Neuronal stem cell (in vitro differentiated cells): ENCODE measurements at regions not wholly inside any gene's neighbourhood (a gene's known extent, or its start where the extent isn't known, plus 50 kb on each side); places are given as distances from the start of the nearest gene placed in this dataset.

ENCODE experiments used
- DNase-seq: peaks from one replicate; pipeline ENCODE4 v3.0.0-alpha.2; 2013; ENCODE audit warnings: low spot score
- H2AFZ ChIP-seq: one replicate; pipeline ENCODE4 v1.6.1; 2013; ENCODE audit warnings: mild to moderate bottlenecking, low read length, inconsistent platforms
- H2AK5ac ChIP-seq: 2 replicates; pipeline ENCODE4 v1.6.1; 2013; ENCODE audit warnings: low read depth, mild to moderate bottlenecking, inconsistent platforms, low read length, moderate library complexity, mixed read lengths
- H2BK120ac ChIP-seq: 2 replicates; pipeline ENCODE4 v1.6.1; 2013; ENCODE audit warnings: low read depth, mild to moderate bottlenecking, inconsistent platforms, low read length, moderate library complexity, mixed read lengths
- H2BK12ac ChIP-seq: one replicate; pipeline ENCODE4 v1.6.1; 2013; ENCODE audit warnings: low read length, inconsistent platforms
- H2BK15ac ChIP-seq: 2 replicates; pipeline ENCODE4 v1.6.1; 2013; ENCODE audit warnings: mild to moderate bottlenecking, low read length, inconsistent platforms, mixed read lengths
- H2BK5ac ChIP-seq: one replicate; pipeline ENCODE4 v1.6.1; 2013; ENCODE audit warnings: inconsistent platforms, mild to moderate bottlenecking, low read length, moderate library complexity
- H3K14ac ChIP-seq: one replicate; pipeline ENCODE4 v1.6.1; 2013; ENCODE audit warnings: low read length, inconsistent platforms
- H3K18ac ChIP-seq: 2 replicates; pipeline ENCODE4 v1.6.1; 2013; ENCODE audit warnings: low read length, inconsistent platforms
- H3K23ac ChIP-seq: 2 replicates; pipeline ENCODE4 v1.6.1; 2013; ENCODE audit warnings: low read depth, mild to moderate bottlenecking, mixed read lengths, low read length, inconsistent platforms; ENCODE audit not compliant: poor library complexity
- H3K27ac ChIP-seq: replicated peaks from 3 replicates; pipeline ENCODE4 v1.5.1; 2013; ENCODE audit warnings: low read length, inconsistent platforms
- H3K27me3 ChIP-seq, 3 experiments: 2 replicates each; pipeline ENCODE4 v1.6.1; 2013; ENCODE audit warnings: low read length in 3 of 3, mild to moderate bottlenecking in 2 of 3, inconsistent platforms in 1 of 3, low read depth in 1 of 3, mixed read lengths in 1 of 3, moderate library complexity in 1 of 3; ENCODE audit not compliant: control insufficient read depth in 3 of 3, insufficient read depth in 3 of 3
- H3K36me3 ChIP-seq, 2 donors: replicated peaks in 1 of 2; 2 replicates each; pipeline ENCODE4 v1.6.1; 2013; ENCODE audit warnings: low read length in 2 of 2; ENCODE audit not compliant: control insufficient read depth in 2 of 2, insufficient read depth in 2 of 2
- H3K4ac ChIP-seq: 2 replicates; pipeline ENCODE4 v1.6.1; 2013; ENCODE audit warnings: inconsistent platforms, mild to moderate bottlenecking, low read length, moderate library complexity
- H3K4me1 ChIP-seq, 2 donors: 1 replicate in 1 of 2; 2 replicates in 1 of 2; pipeline ENCODE4 v1.6.1; 2013; ENCODE audit warnings: low read length in 2 of 2, low read depth in 1 of 2; ENCODE audit not compliant: control insufficient read depth in 2 of 2, insufficient read depth in 1 of 2
- H3K4me2 ChIP-seq: one replicate; pipeline ENCODE4 v1.6.1; 2013; ENCODE audit warnings: mild to moderate bottlenecking, low read length, inconsistent platforms; ENCODE audit not compliant: insufficient read depth, poor library complexity, severe bottlenecking
- H3K4me3 ChIP-seq, 2 donors: 2 replicates each; pipeline ENCODE4 v1.5.1; 2013; ENCODE audit warnings: low read length in 2 of 2, mild to moderate bottlenecking in 2 of 2, inconsistent platforms in 1 of 2, moderate library complexity in 1 of 2
- H3K79me1 ChIP-seq: one replicate; pipeline ENCODE4 v1.6.1; 2013; ENCODE audit warnings: low read depth, mild to moderate bottlenecking, inconsistent platforms, low read length, moderate library complexity
- H3K9ac ChIP-seq: one replicate; pipeline ENCODE4 v1.6.1; 2013; ENCODE audit warnings: mild to moderate bottlenecking, low read depth, low read length, inconsistent platforms; ENCODE audit not compliant: poor library complexity
- H3K9me3 ChIP-seq, 2 donors: replicated peaks in 1 of 2; 2 replicates each; pipeline versions ENCODE3 to v1.6.1; 2013; ENCODE audit warnings: low read length in 2 of 2, mild to moderate bottlenecking in 2 of 2, inconsistent platforms in 1 of 2, low read depth in 1 of 2, mixed read lengths in 1 of 2, moderate library complexity in 1 of 2; ENCODE audit not compliant: control insufficient read depth in 2 of 2, insufficient read depth in 1 of 2
- H4K8ac ChIP-seq: one replicate; pipeline ENCODE4 v1.6.1; 2013; ENCODE audit warnings: low read depth, mild to moderate bottlenecking, inconsistent platforms, low read length, moderate library complexity
- H4K91ac ChIP-seq: one replicate; pipeline ENCODE4 v1.6.1; 2013; ENCODE audit warnings: low read length, low read depth, mild to moderate bottlenecking, inconsistent platforms; ENCODE audit not compliant: poor library complexity
- WGBS, 2 donors: extraction: QIAGEN DNeasy Blood & Tissue Kit; methylation state at CpG; one replicate each; pipeline ENCODE4 v1.1.7; 2013; ENCODE audit warnings: missing lambda C conversion rate in 2 of 2, mixed read lengths in 1 of 2; ENCODE audit not compliant: insufficient read length in 2 of 2, insufficient replicate concordance in 1 of 2; ENCODE audit errors: extremely low coverage in 2 of 2; 5-methylcytosine and 5-hydroxymethylcytosine counted together

- Histone ChIP-seq H2BK5ac (no peak overlapping the region), H2BK12ac (no peak overlapping the region), H3K27me3 (no peaks in the 10 kb centered on the region), H4K8ac (no peak overlapping the region), H3K9me3 (no peaks in the 10 kb centered on the region), H3K4me1 (peaks cover 4 to 18% of the 10 kb centered on the region in 2 donors), H3K4me3 (no peak overlapping the region), H3K9ac (no peak overlapping the region), H3K23ac (no peak overlapping the region), H2AK5ac (no peak overlapping the region), H3K14ac (no peak overlapping the region), H2BK15ac (no peak overlapping the region), H3K4ac (no peak overlapping the region), H3K4me2 (no peak overlapping the region), H3K18ac (no peak overlapping the region), H3K27ac (peak overlapping the region; percentile 25), H2BK120ac (no peak overlapping the region), H3K79me1 (no peaks in the 10 kb centered on the region), H4K91ac (no peak overlapping the region), H2AFZ (no peak overlapping the region), H3K36me3 (no peaks in the 10 kb centered on the region)
- DNase-seq, result no peak
- no CpG with 5 or more reads among the region's 8 CpGs for WGBS, 2 donors
These were observed 147.2 kb upstream of the L3MBTL4 start for GRCh38 chr18:6561862-6562291.

- Histone ChIP-seq H3K4me2 (no peak overlapping the region), H3K4ac (no peak overlapping the region), H3K36me3 (no peaks in the 10 kb centered on the region), H2BK5ac (no peak overlapping the region), H4K91ac (no peak overlapping the region), H3K23ac (no peak overlapping the region), H3K4me3 (no peak overlapping the region), H3K27me3 (no peaks in the 10 kb centered on the region), H2BK12ac (no peak overlapping the region), H2AFZ (no peak overlapping the region), H2BK15ac (no peak overlapping the region), H3K18ac (no peak overlapping the region), H3K79me1 (no peaks in the 10 kb centered on the region), H2AK5ac (no peak overlapping the region), H4K8ac (no peak overlapping the region), H3K9me3 (no peaks in the 10 kb centered on the region), H3K14ac (no peak overlapping the region), H3K4me1 (peaks cover 0 to 4% of the 10 kb centered on the region in 2 donors), H2BK120ac (no peak overlapping the region), H3K9ac (no peak overlapping the region), H3K27ac (no peak overlapping the region)
- DNase-seq, result no peak
- no CpG with 5 or more reads among the region's 1 CpG for WGBS, 2 donors
These were observed 149.2 kb upstream of the L3MBTL4 start for GRCh38 chr18:6563896-6564295.

- Histone ChIP-seq H3K9ac (no peak overlapping the region), H2BK120ac (no peak overlapping the region), H2BK15ac (no peak overlapping the region), H2AFZ (no peak overlapping the region), H3K18ac (no peak overlapping the region), H3K4ac (no peak overlapping the region), H3K23ac (no peak overlapping the region), H3K4me1 (peaks cover 0 to 4% of the 10 kb centered on the region in 2 donors), H3K14ac (no peak overlapping the region), H2BK5ac (no peak overlapping the region), H3K27me3 (no peaks in the 10 kb centered on the region), H3K9me3 (no peaks in the 10 kb centered on the region), H4K8ac (no peak overlapping the region), H4K91ac (no peak overlapping the region), H3K79me1 (no peaks in the 10 kb centered on the region), H3K27ac (no peak overlapping the region), H3K36me3 (no peaks in the 10 kb centered on the region), H3K4me3 (no peak overlapping the region), H2AK5ac (no peak overlapping the region), H2BK12ac (no peak overlapping the region), H3K4me2 (no peak overlapping the region)
- DNase-seq, result no peak
- WGBS, 2 donors, result no CpG with 5 or more reads among the region's 4 CpGs
These were observed 150.5 kb upstream of the L3MBTL4 start for GRCh38 chr18:6564950-6565814.

- Histone ChIP-seq H2AK5ac (no peak overlapping the region), H3K14ac (no peak overlapping the region), H3K9ac (no peak overlapping the region), H2BK5ac (no peak overlapping the region), H3K23ac (no peak overlapping the region), H3K79me1 (no peaks in the 10 kb centered on the region), H2AFZ (no peak overlapping the region), H4K8ac (no peak overlapping the region), H3K9me3 (no peaks in the 10 kb centered on the region), H2BK15ac (no peak overlapping the region), H3K4ac (no peak overlapping the region), H3K18ac (no peak overlapping the region), H2BK120ac (no peak overlapping the region), H4K91ac (no peak overlapping the region), H3K36me3 (no peaks in the 10 kb centered on the region), H3K4me1 (peaks cover 0 to 4% of the 10 kb centered on the region in 2 donors), H3K4me3 (no peak overlapping the region), H3K27ac (no peak overlapping the region), H3K4me2 (no peak overlapping the region), H3K27me3 (no peaks in the 10 kb centered on the region), H2BK12ac (no peak overlapping the region)
- no CpG with 5 or more reads among the region's 2 CpGs for WGBS, 2 donors
- DNase-seq, result no peak
These were observed 151.0 kb upstream of the L3MBTL4 start for GRCh38 chr18:6565815-6566081.
